ENCODE measurements at regions not wholly inside any gene's neighbourhood (a gene's known extent, or its start where the extent isn't known, plus 50 kb on each side); places are given as distances from the start of the nearest gene placed in this dataset.

GRCh38 chr6:6729971-6730370, 141.5 kb downstream of the LY86 start:
- H3K36me3 ChIP-seq, result no peaks in the 10 kb centered on the region
- no peak for DNase-seq
- peaks cover 2 to 5% (median 5%) of the 10 kb centered on the region in 3 donors for H3K4me1 ChIP-seq
- H3K4me3 ChIP-seq, result no peak overlapping the region
- ATAC-seq, result no peak
- 41 to 45% methylated on average over 1 of the region's 1 CpG for WGBS, 2 donors
- no peak for TF ChIP-seq CTCF (IDR thresholded peaks at IDR 0.05)
- FAIRE-seq, result no peak
- H3K9me3 ChIP-seq, result no peaks in the 10 kb centered on the region
- intact Hi-C loops (cut with DNase I), result loop anchor here in 1 of 3 donors (5.0 kb wide), 1 partner anchor 512 kb away; no protein-coding TSS in a partner anchor
- H3K27ac ChIP-seq, result no peak overlapping the region
- H3K27me3 ChIP-seq, result no peaks in the 10 kb centered on the region

- Histone ChIP-seq H3K27ac (no peak overlapping the region), H3K9me3 (no peaks in the 10 kb centered on the region), H3K27me3 (no peaks in the 10 kb centered on the region), H3K36me3 (no peaks in the 10 kb centered on the region), H3K4me3 (no peak overlapping the region), H3K4me1 (no peaks in the 10 kb centered on the region)
- DNase-seq (peak in 1 of 6 donors; percentile 61), ATAC-seq (peak; percentile 58 to 76 (median 64)), FAIRE-seq (no peak)
- TF ChIP-seq CTCF (IDR thresholded peaks at IDR 0.05), result no peak
- intact Hi-C loops (cut with DNase I), result no loop called here
- 55 to 58% methylated on average over 2 of the region's 2 CpGs for WGBS, 2 donors
These were observed 142.3 kb downstream of the LY86 start for GRCh38 chr6:6730831-6731230.

- FAIRE-seq (no peak), DNase-seq (no peak), ATAC-seq (no peak)
- no peak for TF ChIP-seq CTCF (IDR thresholded peaks at IDR 0.05)
- H3K36me3 ChIP-seq, result no peaks in the 10 kb centered on the region
- H3K9me3 ChIP-seq, result no peaks in the 10 kb centered on the region
- intact Hi-C loops (cut with DNase I), result no loop called here
- no peaks in the 10 kb centered on the region for H3K4me1 ChIP-seq
- H3K27ac ChIP-seq, result no peak overlapping the region
- no peaks in the 10 kb centered on the region for H3K27me3 ChIP-seq
- no peak overlapping the region for H3K4me3 ChIP-seq
- 74 to 78% methylated on average over 16 of the region's 16 CpGs for WGBS, 2 donors
These were observed 146.3 kb downstream of the LY86 start for GRCh38 chr6:6734479-6735465.

- no peak for TF ChIP-seq CTCF (IDR thresholded peaks at IDR 0.05)
- H3K9me3 ChIP-seq, result no peaks in the 10 kb centered on the region
- intact Hi-C loops (cut with DNase I), result no loop called here
- no peaks in the 10 kb centered on the region for H3K36me3 ChIP-seq
- H3K4me1 ChIP-seq, result no peaks in the 10 kb centered on the region
- FAIRE-seq (no peak), ATAC-seq (peak in 3 of 4 donors; percentile 77 to 79 (median 77)), DNase-seq (no peak)
- no peaks in the 10 kb centered on the region for H3K27me3 ChIP-seq
- H3K4me3 ChIP-seq, result peak overlapping the region in 1 of 4 donors; percentile 20
- H3K27ac ChIP-seq, result no peak overlapping the region
- WGBS, 2 donors, result 59 to 66% methylated on average over 34 of the region's 34 CpGs
These were observed 148.5 kb downstream of the LY86 start for GRCh38 chr6:6736791-6737654.

All from pancreas (tissue), 10 donors.